ENCODE measurements at regions not wholly inside any gene's neighbourhood (a gene's known extent, or its start where the extent isn't known, plus 50 kb on each side); places are given as distances from the start of the nearest gene placed in this dataset.

GRCh38 chr4:113849771-113850170, 88.2 kb upstream of the CAMK2D start:
- Histone ChIP-seq H3K27me3 (no peaks in the 10 kb centered on the region), H3K36me3 (no peaks in the 10 kb centered on the region), H3K4me3 (no peak overlapping the region), H3K27ac (no peak overlapping the region), H3K4me1 (no peaks in the 10 kb centered on the region), H3K9me3 (no peaks in the 10 kb centered on the region)
- in situ Hi-C loops (cut with MboI; ENCODE audit: low pct_ligation_motif_present in 1 of 4, low pct_unique_long_range_greater_than_20kb in 1 of 4, low sequenced_read_pairs in 3 of 4) (no loop called here), intact Hi-C loops (cut with DNase I; ENCODE audit: low total_unique reads) (no loop called here)
- TF ChIP-seq CTCF (IDR thresholded peaks at IDR 0.05), result no peak
- no peak for TF ChIP-seq POLR2AphosphoS5 (IDR thresholded peaks at IDR 0.05)
- no peak for TF ChIP-seq EP300 (IDR thresholded peaks at IDR 0.05; ENCODE audit: low read depth)
- no peak for TF ChIP-seq POLR2A (IDR thresholded peaks at IDR 0.05)
- 57 to 66% methylated on average over 4 of the region's 4 CpGs for WGBS, 2 donors (ENCODE audit: low coverage in 1 of 2)
- DNase-seq, result no peak

- no peaks in the 10 kb centered on the region for H3K9me3 ChIP-seq
- 83 to 92% methylated on average over 4 to 5 of the region's 5 CpGs for WGBS, 2 donors (ENCODE audit: low coverage in 1 of 2)
- H3K27ac ChIP-seq, result no peak overlapping the region
- no peaks in the 10 kb centered on the region for H3K36me3 ChIP-seq
- H3K27me3 ChIP-seq, result no peaks in the 10 kb centered on the region
- H3K4me1 ChIP-seq, result no peaks in the 10 kb centered on the region
- in situ Hi-C loops (cut with MboI; ENCODE audit: low pct_ligation_motif_present in 1 of 4, low pct_unique_long_range_greater_than_20kb in 1 of 4, low sequenced_read_pairs in 3 of 4) (no loop called here), intact Hi-C loops (cut with DNase I; ENCODE audit: low total_unique reads) (no loop called here)
- no peak for DNase-seq
- no peak overlapping the region for H3K4me3 ChIP-seq
- TF ChIP-seq POLR2A (IDR thresholded peaks at IDR 0.05) (no peak), CTCF (IDR thresholded peaks at IDR 0.05) (no peak), POLR2AphosphoS5 (IDR thresholded peaks at IDR 0.05) (no peak), EP300 (IDR thresholded peaks at IDR 0.05; ENCODE audit: low read depth) (no peak)
Measured at GRCh38 chr4:113847710-113848109, 86.2 kb upstream of the CAMK2D start.

GRCh38 chr4:113846433-113846832, 84.9 kb upstream of the CAMK2D start:
- DNase-seq, result no peak
- in situ Hi-C loops (cut with MboI; ENCODE audit: low pct_ligation_motif_present in 1 of 4, low pct_unique_long_range_greater_than_20kb in 1 of 4, low sequenced_read_pairs in 3 of 4) (no loop called here), intact Hi-C loops (cut with DNase I; ENCODE audit: low total_unique reads) (no loop called here)
- Histone ChIP-seq H3K27ac (no peak overlapping the region), H3K9me3 (no peaks in the 10 kb centered on the region), H3K36me3 (no peaks in the 10 kb centered on the region), H3K4me1 (no peaks in the 10 kb centered on the region), H3K4me3 (no peak overlapping the region), H3K27me3 (no peaks in the 10 kb centered on the region)
- TF ChIP-seq CTCF (IDR thresholded peaks at IDR 0.05) (no peak), POLR2A (IDR thresholded peaks at IDR 0.05) (no peak), POLR2AphosphoS5 (IDR thresholded peaks at IDR 0.05) (no peak), EP300 (IDR thresholded peaks at IDR 0.05; ENCODE audit: low read depth) (no peak)
- 100% methylated on average over 4 of the region's 4 CpGs; no CpG with 5 or more reads in 1 of the 2 donors for WGBS, 2 donors (ENCODE audit: low coverage in 1 of 2)

GRCh38 chr4:113845138-113845537, 83.6 kb upstream of the CAMK2D start:
- H3K9me3 ChIP-seq, result no peaks in the 10 kb centered on the region
- no peak for TF ChIP-seq POLR2A (IDR thresholded peaks at IDR 0.05)
- no peak for TF ChIP-seq CTCF (IDR thresholded peaks at IDR 0.05)
- TF ChIP-seq POLR2AphosphoS5 (IDR thresholded peaks at IDR 0.05), result no peak
- TF ChIP-seq EP300 (IDR thresholded peaks at IDR 0.05; ENCODE audit: low read depth), result no peak
- in situ Hi-C loops (cut with MboI; ENCODE audit: low pct_ligation_motif_present in 1 of 4, low pct_unique_long_range_greater_than_20kb in 1 of 4, low sequenced_read_pairs in 3 of 4) (no loop called here), intact Hi-C loops (cut with DNase I; ENCODE audit: low total_unique reads) (no loop called here)
- no peaks in the 10 kb centered on the region for H3K4me1 ChIP-seq
- H3K4me3 ChIP-seq, result no peak overlapping the region
- H3K27ac ChIP-seq, result no peak overlapping the region
- 83 to 91% methylated on average over 5 of the region's 5 CpGs for WGBS, 2 donors (ENCODE audit: low coverage in 1 of 2)
- no peak for DNase-seq
- no peaks in the 10 kb centered on the region for H3K36me3 ChIP-seq
- H3K27me3 ChIP-seq, result no peaks in the 10 kb centered on the region

Data from transverse colon (tissue), 4 donors.